ENCODE measurements at regions not wholly inside any gene's neighbourhood (a gene's known extent, or its start where the extent isn't known, plus 50 kb on each side); places are given as distances from the start of the nearest gene placed in this dataset.

GRCh38 chr4:7140692-7141069, 51.7 kb upstream of the SORCS2 start:
- TF ChIP-seq POLR2A (IDR thresholded peaks at IDR 0.05) (no peak), CTCF (IDR thresholded peaks at IDR 0.05) (no peak)

All from adrenal gland (tissue), 5 donors.